H1 (cell line): ENCODE measurements at regions not wholly inside any gene's neighbourhood (a gene's known extent, or its start where the extent isn't known, plus 50 kb on each side); places are given as distances from the start of the nearest gene placed in this dataset.

Experiments
- CTCF ChIA-PET: fragments of 300-600 bp; sonication (Branson Sonifier 250); formaldehyde crosslinking; loops from one replicate; lab custom pipeline; 2021; ENCODE audit not compliant: partially characterized antibody; lab: Charles Lee
- POLR2A ChIA-PET: fragments of 300-600 bp; sonication (Branson Sonifier 250); formaldehyde crosslinking; loops from one replicate; lab custom pipeline; 2021; ENCODE audit warnings: inconsistent platforms; ENCODE audit not compliant: partially characterized antibody; lab: Charles Lee
- DNase-seq, 2 experiments: peaks; one replicate each; pipeline versions ENCODE4 v3.0.0 to v3.0.0-alpha.2; 2010 to 2022; ENCODE audit warnings: low spot score in 2 of 2, low read depth in 1 of 2, mixed read lengths in 1 of 2
- FAIRE-seq: peaks from 2 replicates; lab custom pipeline; 2011; peaks lifted over from hg19 to GRCh38; lab: Jason Lieb, UNC
- H2AFZ ChIP-seq: 2 replicates; pipeline ENCODE4 v1.8.1; 2012; ENCODE audit warnings: low read length, inconsistent platforms
- H2AK5ac ChIP-seq: 2 replicates; pipeline ENCODE4 v1.6.1; 2013; ENCODE audit warnings: low read depth, low read length
- H2BK120ac ChIP-seq: replicated peaks from 2 replicates; pipeline ENCODE3; 2013; ENCODE audit warnings: low read depth, low read length, inconsistent platforms
- H2BK12ac ChIP-seq: 2 replicates; pipeline ENCODE4 v1.6.1; 2013; ENCODE audit warnings: low read depth, low read length
- H2BK15ac ChIP-seq: 2 replicates; pipeline ENCODE4 v1.6.1; 2013; ENCODE audit warnings: low read length
- H2BK20ac ChIP-seq: 2 replicates; pipeline ENCODE4 v1.6.1; 2013; ENCODE audit warnings: low read length
- H2BK5ac ChIP-seq: 2 replicates; pipeline ENCODE4 v1.6.1; 2013; ENCODE audit warnings: low read depth, low read length
- H3K14ac ChIP-seq: 2 replicates; pipeline ENCODE4 v1.6.1; 2013; ENCODE audit warnings: inconsistent platforms; ENCODE audit not compliant: insufficient read length
- H3K18ac ChIP-seq: 2 replicates; pipeline ENCODE4 v1.6.1; 2013; ENCODE audit warnings: low read length; ENCODE audit errors: extremely low read depth
- H3K23ac ChIP-seq: 2 replicates; pipeline ENCODE4 v1.6.1; 2013; ENCODE audit warnings: inconsistent platforms; ENCODE audit not compliant: insufficient read length
- H3K23me2 ChIP-seq: 2 replicates; pipeline ENCODE4 v1.6.1; 2013; ENCODE audit warnings: low read depth, low read length
- H3K27ac ChIP-seq: 2 replicates; pipeline ENCODE4 v1.6.1; 2011; ENCODE audit warnings: low read depth, low read length, inconsistent platforms
- H3K27me3 ChIP-seq, 4 experiments: replicated peaks in 1 of 4; 1 replicate in 1 of 4; 2 replicates in 3 of 4; pipeline versions ENCODE4 v1.6.1 to v1.8.1; 2011 to 2013; ENCODE audit warnings: low read length in 3 of 4, mild to moderate bottlenecking in 3 of 4, inconsistent platforms in 2 of 4, mixed read lengths in 2 of 4, moderate library complexity in 1 of 4; ENCODE audit not compliant: control insufficient read depth in 3 of 4, insufficient read depth in 3 of 4; ENCODE audit errors: extremely low read depth in 1 of 4
- H3K36me3 ChIP-seq, 4 experiments: 2 replicates each; pipeline versions ENCODE4 v1.6.1 to v1.8.1; 2011 to 2013; ENCODE audit warnings: mild to moderate bottlenecking in 4 of 4, low read length in 3 of 4, moderate library complexity in 2 of 4, control low read depth in 1 of 4, inconsistent platforms in 1 of 4; ENCODE audit not compliant: insufficient read depth in 4 of 4, control insufficient read depth in 2 of 4
- H3K4ac ChIP-seq: replicated peaks from 2 replicates; pipeline ENCODE3; 2013; ENCODE audit warnings: low read length, low read depth, mixed read lengths, inconsistent platforms; ENCODE audit not compliant: insufficient read length
- H3K4me1 ChIP-seq, 4 experiments: replicated peaks in 1 of 4; 1 replicate in 1 of 4; 2 replicates in 3 of 4; pipeline versions ENCODE4 v1.6.1 to v1.8.1; 2011 to 2013; ENCODE audit warnings: low read length in 3 of 4, inconsistent platforms in 2 of 4, mixed read lengths in 1 of 4; ENCODE audit not compliant: insufficient read depth in 4 of 4, control insufficient read depth in 3 of 4
- H3K4me2 ChIP-seq, 2 experiments: 2 replicates each; pipeline versions ENCODE4 v1.6.1 to v1.8.1; 2011 to 2013; ENCODE audit warnings: low read depth in 2 of 2, low read length in 2 of 2, control low read depth in 1 of 2, inconsistent platforms in 1 of 2, mild to moderate bottlenecking in 1 of 2; ENCODE audit not compliant: insufficient read depth in 1 of 2
- H3K4me3 ChIP-seq, 4 experiments: fragments of 200-600, 300-600 bp in 1 of 4; sonication (generic), shearing (Covaris generic), sonication (Bioruptor Twin) in 1 of 4; 2 replicates each; pipeline versions ENCODE4 v1.5.1 to v1.8.1; 2011 to 2016; ENCODE audit warnings: low read length in 4 of 4, low read depth in 3 of 4, control low read depth in 2 of 4, inconsistent platforms in 2 of 4, mild to moderate bottlenecking in 2 of 4, mixed read lengths in 1 of 4, moderate library complexity in 1 of 4; ENCODE audit not compliant: insufficient read depth in 2 of 4; ENCODE audit errors: extremely low read depth in 1 of 4
- H3K56ac ChIP-seq: replicated peaks from 2 replicates; pipeline ENCODE3; 2013; ENCODE audit warnings: low read depth, mild to moderate bottlenecking, mixed read lengths, low read length, inconsistent platforms; ENCODE audit not compliant: insufficient read length
- H3K79me1 ChIP-seq: 2 replicates; pipeline ENCODE4 v1.6.1; 2013; ENCODE audit warnings: low read depth, low read length, control low read depth
- H3K79me2 ChIP-seq, 2 experiments: 2 replicates each; pipeline versions ENCODE4 v1.6.1 to v1.8.1; 2012 to 2013; ENCODE audit warnings: low read length in 2 of 2, mild to moderate bottlenecking in 2 of 2, inconsistent platforms in 1 of 2; ENCODE audit not compliant: insufficient read depth in 2 of 2, control insufficient read depth in 1 of 2
- H3K9ac ChIP-seq, 4 experiments: replicated peaks in 1 of 4; 1 replicate in 1 of 4; 2 replicates in 3 of 4; pipeline versions ENCODE4 v1.6.1 to v1.8.1; 2011 to 2013; ENCODE audit warnings: low read depth in 3 of 4, low read length in 3 of 4, control low read depth in 2 of 4, mild to moderate bottlenecking in 2 of 4, moderate library complexity in 2 of 4, inconsistent platforms in 1 of 4; ENCODE audit errors: extremely low read depth in 1 of 4
- H3K9me3 ChIP-seq, 2 experiments: 2 replicates each; pipeline versions ENCODE4 v1.6.1 to v1.8.1; 2012 to 2013; ENCODE audit warnings: mild to moderate bottlenecking in 2 of 2, moderate library complexity in 2 of 2, control low read depth in 1 of 2, inconsistent platforms in 1 of 2, low read depth in 1 of 2, low read length in 1 of 2, mixed read lengths in 1 of 2; ENCODE audit not compliant: insufficient read depth in 2 of 2
- H4K20me1 ChIP-seq, 2 experiments: replicated peaks in 1 of 2; 2 replicates each; pipeline versions ENCODE3 to v1.8.1; 2011 to 2013; ENCODE audit warnings: inconsistent platforms in 2 of 2, low read length in 2 of 2, mild to moderate bottlenecking in 1 of 2; ENCODE audit not compliant: insufficient read depth in 2 of 2, control insufficient read depth in 1 of 2
- H4K5ac ChIP-seq: 2 replicates; pipeline ENCODE4 v1.6.1; 2013; ENCODE audit warnings: low read length, low read depth, mixed read lengths, inconsistent platforms; ENCODE audit not compliant: insufficient read length
- H4K8ac ChIP-seq: 2 replicates; pipeline ENCODE4 v1.8.0; 2013; ENCODE audit warnings: mild to moderate bottlenecking, moderate library complexity, low read length, inconsistent platforms; ENCODE audit not compliant: insufficient read depth; ENCODE audit errors: extremely low read depth
- H4K91ac ChIP-seq: replicated peaks from 2 replicates; pipeline ENCODE3; 2013; ENCODE audit warnings: low read length, mixed read lengths, inconsistent platforms; ENCODE audit not compliant: insufficient read length
- CBX8 ChIP-seq: fragments of 300-800, 300-1000 bp; sonication (generic); IDR thresholded peaks from 2 replicates; pipeline ENCODE4 v1.7.1; 2016; ENCODE audit warnings: low read depth, low read length, borderline replicate concordance
- EZH2 ChIP-seq: fragments of 200-600 bp; sonication (generic); IDR thresholded peaks from 2 replicates; pipeline ENCODE4 v1.7.1; 2012; ENCODE audit warnings: low read depth, mild to moderate bottlenecking, moderate library complexity, low read length, inconsistent platforms; ENCODE audit not compliant: severe bottlenecking
- FOSL1 ChIP-seq: IDR thresholded peaks from 2 replicates; pipeline ENCODE4 v1.6.1; 2011; ENCODE audit warnings: mild to moderate bottlenecking, low read depth, low read length, moderate library complexity; ENCODE audit not compliant: insufficient read depth
- GABPA ChIP-seq: IDR thresholded peaks from 2 replicates; pipeline ENCODE4 v1.6.1; 2011; ENCODE audit warnings: mild to moderate bottlenecking, low read length, moderate library complexity, borderline replicate concordance; ENCODE audit not compliant: insufficient read depth
- JUN ChIP-seq: IDR thresholded peaks from 2 replicates; pipeline ENCODE4 v1.6.1; 2011; ENCODE audit warnings: low read depth, mild to moderate bottlenecking, improper control_type of control experiment, low read length
- MAFK ChIP-seq: IDR thresholded peaks from 2 replicates; pipeline ENCODE4 v1.6.1; 2012; ENCODE audit warnings: low read depth, mild to moderate bottlenecking, improper control_type of control experiment, low read length
- NRF1 ChIP-seq: IDR thresholded peaks from 2 replicates; pipeline ENCODE4 v1.6.1; 2011; ENCODE audit warnings: mild to moderate bottlenecking, low read depth, low read length, improper control_type of control experiment
- PHF8 ChIP-seq: fragments of 200-600 bp; sonication (generic); conservative IDR thresholded peaks from 2 replicates; pipeline ENCODE4 v1.7.1; 2012; ENCODE audit warnings: low read depth, mild to moderate bottlenecking, inconsistent platforms, low read length, moderate library complexity
- POU5F1 ChIP-seq: IDR thresholded peaks from 2 replicates; pipeline ENCODE4 v1.6.1; 2011; ENCODE audit warnings: low read depth, mild to moderate bottlenecking, low read length, moderate library complexity
- RFX5 ChIP-seq: IDR thresholded peaks from 2 replicates; pipeline ENCODE4 v1.6.1; 2011; ENCODE audit warnings: low read depth, low read length, improper control_type of control experiment, borderline replicate concordance
- SAP30 ChIP-seq: fragments of 300-600 bp; sonication (generic); IDR thresholded peaks from 2 replicates; pipeline ENCODE4 v1.7.1; 2012; ENCODE audit warnings: low read length, moderate library complexity, mild to moderate bottlenecking, inconsistent platforms; ENCODE audit not compliant: insufficient read depth, insufficient replicate concordance
- SIN3A ChIP-seq, 2 experiments: IDR thresholded peaks in 1 of 2; conservative IDR thresholded peaks in 1 of 2; 2 replicates each; pipeline ENCODE4 v1.6.1; 2011 to 2012; ENCODE audit warnings: low read length in 2 of 2, improper control_type of control experiment in 1 of 2, low read depth in 1 of 2, mild to moderate bottlenecking in 1 of 2
- SUZ12 ChIP-seq: fragments of 200-600 bp; sonication (generic); IDR thresholded peaks from 2 replicates; pipeline ENCODE4 v1.6.1; 2012; ENCODE audit warnings: mild to moderate bottlenecking, inconsistent platforms, low read length, moderate library complexity, mixed read lengths
- TAF7 ChIP-seq: optimal IDR thresholded peaks from 2 replicates; pipeline ENCODE3; 2011; ENCODE audit warnings: low read depth, mild to moderate bottlenecking, inconsistent platforms, low read length, moderate library complexity, borderline replicate concordance
- TEAD4 ChIP-seq: IDR thresholded peaks from 2 replicates; pipeline ENCODE4 v1.6.1; 2012; ENCODE audit warnings: low read depth, low read length, inconsistent platforms, mixed read lengths

- Histone ChIP-seq H2BK120ac (no peak overlapping the region), H3K4me3 (no peak overlapping the region), H3K4me1 (no peaks in the 10 kb centered on the region), H4K20me1 (no peaks in the 10 kb centered on the region), H2AFZ (no peak overlapping the region), H2BK20ac (no peak overlapping the region), H3K23ac (no peak overlapping the region), H3K23me2 (no peaks in the 10 kb centered on the region; the same call in 1 of the 2 replicates), H3K4ac (no peak overlapping the region), H4K5ac (no peak overlapping the region), H3K79me1 (no peaks in the 10 kb centered on the region), H2BK5ac (no peak overlapping the region), H2BK15ac (no peak overlapping the region), H2AK5ac (no peak overlapping the region), H3K56ac (no peak overlapping the region), H3K18ac (no peak overlapping the region), H4K91ac (no peak overlapping the region), H3K14ac (no peak overlapping the region), H3K27me3 (no peaks in the 10 kb centered on the region), H2BK12ac (no peak overlapping the region), H3K79me2 (no peaks in the 10 kb centered on the region), H3K4me2 (no peak overlapping the region), H3K27ac (no peak overlapping the region), H4K8ac (no peak overlapping the region), H3K9ac (no peak overlapping the region), H3K36me3 (no peaks in the 10 kb centered on the region), H3K9me3 (no peaks in the 10 kb centered on the region)
- DNase-seq (no peak), FAIRE-seq (no peak)
- ChIA-PET CTCF (no interaction called here), POLR2A (no interaction called here)
- TF ChIP-seq FOSL1 = no peak
- no peak for TF ChIP-seq SAP30
- no peak for TF ChIP-seq PHF8
- TF ChIP-seq NRF1 = no peak
- TF ChIP-seq SUZ12 = no peak
- no peak for TF ChIP-seq RFX5
- TF ChIP-seq GABPA = no peak
- TF ChIP-seq CBX8 = no peak
- TF ChIP-seq TAF7 = no peak
- TF ChIP-seq POU5F1 = no peak
- no peak for TF ChIP-seq MAFK
- no peak for TF ChIP-seq EZH2
- no peak for TF ChIP-seq TEAD4
- TF ChIP-seq JUN = no peak
- TF ChIP-seq SIN3A (conservative IDR thresholded peaks at IDR 0.05 in 1 of 2, IDR thresholded peaks at IDR 0.05 in 1 of 2; ENCODE audit: low read depth in 1 of 2, low read length in 2 of 2) = no peak
Observed at GRCh38 chrY:19456855-19457448, 287.6 kb downstream of the KDM5D start.
